HG02798 (cell line): ENCODE measurements at regions not wholly inside any gene's neighbourhood (a gene's known extent, or its start where the extent isn't known, plus 50 kb on each side); places are given as distances from the start of the nearest gene placed in this dataset.

Experiments
- ATAC-seq: cut with Tn5 transposase; IDR thresholded peaks from one replicate; pipeline ENCODE4 v1.9.1; 2021; ENCODE audit warnings: mild to moderate bottlenecking; ENCODE audit not compliant: unreplicated experiment, poor library complexity

- ATAC-seq = no peak
Measured at GRCh38 chr18:24560511-24560981, 100.1 kb downstream of the HRH4 start.

- ATAC-seq = no peak
Measured at GRCh38 chr18:24561369-24561965, 101.0 kb downstream of the HRH4 start.

GRCh38 chr18:24567199-24567598 is 106.8 kb downstream of the HRH4 start:
- ATAC-seq = no peak

- no peak for ATAC-seq
Measured at GRCh38 chr18:24570716-24571115, 110.3 kb downstream of the HRH4 start.

GRCh38 chr18:24582771-24583170 is 122.3 kb downstream of the HRH4 start:
- ATAC-seq = no peak

GRCh38 chr18:24584205-24584604 is 123.8 kb downstream of the HRH4 start:
- ATAC-seq = no peak

GRCh38 chr18:24584813-24585212 is 124.4 kb downstream of the HRH4 start:
- no peak for ATAC-seq

GRCh38 chr18:24585996-24586566 is 125.6 kb downstream of the HRH4 start:
- no peak for ATAC-seq

GRCh38 chr18:24586662-24587360 is 126.4 kb downstream of the HRH4 start:
- no peak for ATAC-seq

- no peak for ATAC-seq
Measured at GRCh38 chr18:24588440-24588839, 128.0 kb downstream of the HRH4 start.

- ATAC-seq = no peak
Measured at GRCh38 chr18:24590946-24591345, 130.5 kb downstream of the HRH4 start.

- no peak for ATAC-seq
Measured at GRCh38 chr18:24593401-24593800, 133.0 kb downstream of the HRH4 start.

- no peak for ATAC-seq
Measured at GRCh38 chr18:24593886-24594285, 133.4 kb downstream of the HRH4 start.

- ATAC-seq = no peak
Measured at GRCh38 chr18:24595561-24596031, 135.2 kb downstream of the HRH4 start.

GRCh38 chr18:24600076-24600654 is 139.7 kb downstream of the HRH4 start:
- no peak for ATAC-seq

- no peak for ATAC-seq
Measured at GRCh38 chr18:24601585-24601984, 141.1 kb downstream of the HRH4 start.

- ATAC-seq = no peak
Measured at GRCh38 chr18:24602201-24602600, 141.8 kb downstream of the HRH4 start.

- no peak for ATAC-seq
Measured at GRCh38 chr18:24603151-24603550, 142.7 kb downstream of the HRH4 start.

GRCh38 chr18:24605444-24605843 is 145.0 kb downstream of the HRH4 start:
- no peak for ATAC-seq

- no peak for ATAC-seq
Measured at GRCh38 chr18:24609254-24609653, 148.8 kb downstream of the HRH4 start.

- no peak for ATAC-seq
Measured at GRCh38 chr18:24611075-24611474, 150.6 kb downstream of the HRH4 start.
